Stomach smooth muscle (tissue), 2 donors: ENCODE measurements at regions not wholly inside any gene's neighbourhood (a gene's known extent, or its start where the extent isn't known, plus 50 kb on each side); places are given as distances from the start of the nearest gene placed in this dataset.
A peak's percentile ranks its signal among the peaks of the same experiment; 100 is the strongest.

Source experiments
- H3K27ac ChIP-seq: one replicate; pipeline ENCODE4 v1.7.0; 2013; ENCODE audit warnings: mild to moderate bottlenecking, low read length, inconsistent platforms
- H3K27me3 ChIP-seq, 2 donors: one replicate each; pipeline ENCODE4 v1.7.0; 2013; ENCODE audit warnings: low read length in 2 of 2; ENCODE audit not compliant: insufficient read depth in 2 of 2, control insufficient read depth in 1 of 2
- H3K36me3 ChIP-seq, 2 donors: one replicate each; pipeline ENCODE4 v1.7.0; 2013; ENCODE audit warnings: low read length in 2 of 2; ENCODE audit not compliant: control insufficient read depth in 2 of 2, insufficient read depth in 2 of 2
- H3K4me1 ChIP-seq: one replicate; pipeline ENCODE4 v1.7.0; 2013; ENCODE audit warnings: low read length; ENCODE audit not compliant: control insufficient read depth, insufficient read depth
- H3K4me3 ChIP-seq, 2 donors: one replicate each; pipeline ENCODE4 v1.7.0; 2013; ENCODE audit warnings: low read length in 2 of 2
- H3K9ac ChIP-seq, 2 donors: one replicate each; pipeline ENCODE4 v1.7.0; 2013; ENCODE audit warnings: low read length in 2 of 2, mild to moderate bottlenecking in 1 of 2
- H3K9me3 ChIP-seq, 2 donors: one replicate each; pipeline ENCODE4 v1.7.0; 2013; ENCODE audit warnings: low read length in 2 of 2; ENCODE audit not compliant: control insufficient read depth in 2 of 2
- donor health status: healthy.
- donor health status: Pancreatic carcinoma.

GRCh38 chr20:22452442-22453011 lies 131.8 kb downstream of the FOXA2 start:
- Histone ChIP-seq H3K9me3 (no peaks in the 10 kb centered on the region), H3K4me1 (peaks cover 10% of the 10 kb centered on the region), H3K9ac (no peak overlapping the region), H3K4me3 (no peak overlapping the region), H3K36me3 (no peaks in the 10 kb centered on the region), H3K27ac (no peak overlapping the region), H3K27me3 (peaks cover 0 to 2% of the 10 kb centered on the region in 2 donors)

GRCh38 chr20:22450537-22450936 lies 133.8 kb downstream of the FOXA2 start:
- H3K9me3 ChIP-seq, result no peaks in the 10 kb centered on the region
- no peaks in the 10 kb centered on the region for H3K36me3 ChIP-seq
- no peak overlapping the region for H3K4me3 ChIP-seq
- H3K27ac ChIP-seq, result no peak overlapping the region
- no peaks in the 10 kb centered on the region for H3K27me3 ChIP-seq
- H3K4me1 ChIP-seq, result peaks cover 5% of the 10 kb centered on the region
- H3K9ac ChIP-seq, result no peak overlapping the region

- Histone ChIP-seq H3K4me1 (peaks cover 5% of the 10 kb centered on the region), H3K27ac (no peak overlapping the region), H3K9me3 (no peaks in the 10 kb centered on the region), H3K9ac (no peak overlapping the region), H3K36me3 (no peaks in the 10 kb centered on the region), H3K27me3 (no peaks in the 10 kb centered on the region), H3K4me3 (no peak overlapping the region)
Measured at GRCh38 chr20:22449188-22449973, 135.0 kb downstream of the FOXA2 start.

- Histone ChIP-seq H3K27me3 (no peaks in the 10 kb centered on the region), H3K9ac (no peak overlapping the region), H3K36me3 (no peaks in the 10 kb centered on the region), H3K4me3 (no peak overlapping the region), H3K27ac (no peak overlapping the region), H3K4me1 (peaks cover 5% of the 10 kb centered on the region), H3K9me3 (no peaks in the 10 kb centered on the region)
Measured at GRCh38 chr20:22447447-22447778, 137.0 kb downstream of the FOXA2 start.

- Histone ChIP-seq H3K36me3 (no peaks in the 10 kb centered on the region), H3K9me3 (no peaks in the 10 kb centered on the region), H3K27ac (no peak overlapping the region), H3K9ac (no peak overlapping the region), H3K27me3 (no peaks in the 10 kb centered on the region), H3K4me3 (peak overlapping the region in 1 of 2 donors; percentile 23), H3K4me1 (peaks cover 5% of the 10 kb centered on the region)
Measured at GRCh38 chr20:22446613-22447446, 137.5 kb downstream of the FOXA2 start.

- no peaks in the 10 kb centered on the region for H3K4me1 ChIP-seq
- H3K9me3 ChIP-seq, result no peaks in the 10 kb centered on the region
- no peaks in the 10 kb centered on the region for H3K27me3 ChIP-seq
Measured at GRCh38 chr20:22442318-22442717, 142.1 kb downstream of the FOXA2 start.

GRCh38 chr20:22438926-22439325 lies 145.4 kb downstream of the FOXA2 start:
- H3K4me3 ChIP-seq, result no peak overlapping the region
- no peaks in the 10 kb centered on the region for H3K36me3 ChIP-seq
- no peak overlapping the region for H3K27ac ChIP-seq
- H3K4me1 ChIP-seq, result no peaks in the 10 kb centered on the region
- H3K27me3 ChIP-seq, result no peaks in the 10 kb centered on the region
- H3K9ac ChIP-seq, result no peak overlapping the region
- peaks cover 4 to 5% of the 10 kb centered on the region in 2 donors for H3K9me3 ChIP-seq

More at GRCh38 chr20:22442318-22442717, 142.1 kb downstream of the FOXA2 start:
- Histone ChIP-seq H3K4me3 (no peak overlapping the region), H3K36me3 (no peaks in the 10 kb centered on the region), H3K27ac (no peak overlapping the region), H3K9ac (no peak overlapping the region)

GRCh38 chr20:22438346-22438745 lies 146.0 kb downstream of the FOXA2 start:
- Histone ChIP-seq H3K27ac (no peak overlapping the region), H3K27me3 (no peaks in the 10 kb centered on the region), H3K9me3 (peaks cover 4 to 5% of the 10 kb centered on the region in 2 donors), H3K36me3 (no peaks in the 10 kb centered on the region), H3K9ac (no peak overlapping the region), H3K4me1 (no peaks in the 10 kb centered on the region), H3K4me3 (no peak overlapping the region)

- Histone ChIP-seq H3K36me3 (no peaks in the 10 kb centered on the region), H3K4me1 (no peaks in the 10 kb centered on the region), H3K9me3 (peaks cover 4 to 5% of the 10 kb centered on the region in 2 donors), H3K9ac (no peak overlapping the region), H3K27ac (no peak overlapping the region), H3K27me3 (no peaks in the 10 kb centered on the region), H3K4me3 (no peak overlapping the region)
Measured at GRCh38 chr20:22437354-22437753, 147.0 kb downstream of the FOXA2 start.

- H3K9me3 ChIP-seq, result peaks cover 4 to 9% of the 10 kb centered on the region in 2 donors
- no peak overlapping the region for H3K9ac ChIP-seq
- no peak overlapping the region for H3K27ac ChIP-seq
- no peak overlapping the region for H3K4me3 ChIP-seq
- H3K36me3 ChIP-seq, result no peaks in the 10 kb centered on the region
- H3K27me3 ChIP-seq, result peaks cover 6 to 7% of the 10 kb centered on the region in 2 donors
- no peaks in the 10 kb centered on the region for H3K4me1 ChIP-seq
Measured at GRCh38 chr20:22431419-22431818, 153.0 kb downstream of the FOXA2 start.
